ENCODE measurements at regions not wholly inside any gene's neighbourhood (a gene's known extent, or its start where the extent isn't known, plus 50 kb on each side); places are given as distances from the start of the nearest gene placed in this dataset.
"Not testable (repeated sequence)": the region's sequence is repeated elsewhere in the genome, so short reads cannot be mapped to it uniquely, and the experiment has no call there.

DNA sequence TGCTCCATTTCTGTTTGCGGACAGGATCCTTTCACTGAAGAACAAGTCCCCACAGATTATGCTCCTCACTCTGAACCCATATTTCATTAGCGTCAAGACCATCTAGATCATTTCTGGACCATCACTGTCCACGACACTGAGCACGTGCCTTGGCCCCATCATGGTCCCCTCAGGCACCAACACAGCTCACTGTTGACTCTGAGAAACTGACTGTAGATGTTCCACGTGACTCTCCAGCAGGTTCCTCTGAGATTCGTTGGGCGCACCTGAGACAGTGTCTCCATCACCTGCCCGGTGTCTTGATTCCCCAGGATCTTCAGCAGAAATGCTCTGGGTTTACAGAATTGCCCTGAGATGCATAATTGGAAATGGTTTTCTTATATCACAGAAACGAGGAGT, 985.4 kb downstream of the TMEM121 start:
- TF ChIP-seq, protein P1, sequence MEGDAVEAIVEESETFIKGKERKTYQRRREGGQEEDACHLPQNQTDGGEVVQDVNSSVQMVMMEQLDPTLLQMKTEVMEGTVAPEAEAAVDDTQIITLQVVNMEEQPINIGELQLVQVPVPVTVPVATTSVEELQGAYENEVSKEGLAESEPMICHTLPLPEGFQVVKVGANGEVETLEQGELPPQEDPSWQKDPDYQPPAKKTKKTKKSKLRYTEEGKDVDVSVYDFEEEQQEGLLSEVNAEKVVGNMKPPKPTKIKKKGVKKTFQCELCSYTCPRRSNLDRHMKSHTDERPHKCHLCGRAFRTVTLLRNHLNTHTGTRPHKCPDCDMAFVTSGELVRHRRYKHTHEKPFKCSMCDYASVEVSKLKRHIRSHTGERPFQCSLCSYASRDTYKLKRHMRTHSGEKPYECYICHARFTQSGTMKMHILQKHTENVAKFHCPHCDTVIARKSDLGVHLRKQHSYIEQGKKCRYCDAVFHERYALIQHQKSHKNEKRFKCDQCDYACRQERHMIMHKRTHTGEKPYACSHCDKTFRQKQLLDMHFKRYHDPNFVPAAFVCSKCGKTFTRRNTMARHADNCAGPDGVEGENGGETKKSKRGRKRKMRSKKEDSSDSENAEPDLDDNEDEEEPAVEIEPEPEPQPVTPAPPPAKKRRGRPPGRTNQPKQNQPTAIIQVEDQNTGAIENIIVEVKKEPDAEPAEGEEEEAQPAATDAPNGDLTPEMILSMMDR (conservative IDR thresholded peaks at IDR 0.05; ENCODE audit: low read depth, low read length), result no peak
- DNase-seq (ENCODE audit: low read depth), result no peak
- no peak overlapping the region for H3K4me3 ChIP-seq (ENCODE audit: low read depth, low read length)

- DNase-seq (ENCODE audit: low read depth), result no peak
- H3K4me3 ChIP-seq (ENCODE audit: low read depth, low read length), result no peak overlapping the region
- TF ChIP-seq, protein P1 (conservative IDR thresholded peaks at IDR 0.05; ENCODE audit: low read depth, low read length), result no peak
Measured at GRCh38 chr14:106513302-106513701, 986.9 kb downstream of the TMEM121 start.

GRCh38 chr14:106518054-106518943, 991.9 kb downstream of the TMEM121 start:
- no peak for DNase-seq (ENCODE audit: low read depth)
- TF ChIP-seq, protein P1 (conservative IDR thresholded peaks at IDR 0.05; ENCODE audit: low read depth, low read length), result no peak
- no peak overlapping the region for H3K4me3 ChIP-seq (ENCODE audit: low read depth, low read length)

- not testable (repeated sequence) for H3K4me3 ChIP-seq (ENCODE audit: low read depth, low read length); DNase-seq (ENCODE audit: low read depth)
Measured at GRCh38 chr14:106522118-106522517, 995.7 kb downstream of the TMEM121 start.

DNA sequence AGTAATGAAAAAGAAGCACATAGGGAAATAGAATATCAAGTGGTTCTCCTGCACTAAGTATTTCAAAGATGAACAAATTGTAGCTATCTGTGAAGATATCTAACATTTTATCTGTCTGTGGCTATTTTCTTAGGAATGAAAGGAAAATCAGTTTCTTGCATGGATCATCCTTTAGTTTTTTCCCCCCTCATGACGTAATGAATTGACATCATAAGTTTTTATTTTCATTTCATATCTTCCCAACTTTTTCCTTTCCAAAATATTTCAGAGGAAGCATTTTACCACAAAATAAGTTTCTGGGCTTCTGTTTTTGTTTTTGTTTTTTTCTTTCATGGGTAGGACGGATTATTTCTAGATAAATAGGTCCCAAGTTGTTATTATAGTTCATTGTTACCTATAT, 996.6 kb downstream of the TMEM121 start:
- H3K4me3 ChIP-seq (ENCODE audit: low read depth, low read length), result no peak overlapping the region
- TF ChIP-seq, protein P1 (conservative IDR thresholded peaks at IDR 0.05; ENCODE audit: low read depth, low read length), result no peak
- no peak for DNase-seq (ENCODE audit: low read depth)

DNA sequence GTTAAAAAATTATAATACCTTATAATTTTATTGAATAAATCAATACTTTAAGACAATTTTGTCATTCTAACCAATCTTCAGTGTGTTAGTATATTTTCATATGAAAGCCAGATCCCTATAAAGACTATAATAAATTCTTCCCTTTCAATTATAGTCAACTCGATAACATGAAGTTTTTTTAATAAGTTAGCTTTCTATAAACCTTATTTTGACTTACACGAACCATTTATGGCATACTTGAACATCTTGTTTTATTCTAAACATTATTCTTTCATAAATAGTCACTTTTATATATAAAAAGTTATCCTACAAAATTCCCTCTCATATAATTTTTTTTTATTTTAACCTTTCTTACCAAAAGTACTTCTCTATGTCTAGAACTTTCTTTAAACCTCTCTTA, 1002.3 kb downstream of the TMEM121 start:
- TF ChIP-seq, protein P1 (conservative IDR thresholded peaks at IDR 0.05; ENCODE audit: low read depth, low read length), result no peak
- DNase-seq (ENCODE audit: low read depth), result no peak
- no peak overlapping the region for H3K4me3 ChIP-seq (ENCODE audit: low read depth, low read length)

GRCh38 chr14:106530031-106530422, 1003.6 kb downstream of the TMEM121 start:
- no peak for DNase-seq (ENCODE audit: low read depth)
- TF ChIP-seq, protein P1 (conservative IDR thresholded peaks at IDR 0.05; ENCODE audit: low read depth, low read length), result no peak
- H3K4me3 ChIP-seq (ENCODE audit: low read depth, low read length), result no peak overlapping the region
